ENCODE measurements at regions not wholly inside any gene's neighbourhood (a gene's known extent, or its start where the extent isn't known, plus 50 kb on each side); places are given as distances from the start of the nearest gene placed in this dataset.

DNA sequence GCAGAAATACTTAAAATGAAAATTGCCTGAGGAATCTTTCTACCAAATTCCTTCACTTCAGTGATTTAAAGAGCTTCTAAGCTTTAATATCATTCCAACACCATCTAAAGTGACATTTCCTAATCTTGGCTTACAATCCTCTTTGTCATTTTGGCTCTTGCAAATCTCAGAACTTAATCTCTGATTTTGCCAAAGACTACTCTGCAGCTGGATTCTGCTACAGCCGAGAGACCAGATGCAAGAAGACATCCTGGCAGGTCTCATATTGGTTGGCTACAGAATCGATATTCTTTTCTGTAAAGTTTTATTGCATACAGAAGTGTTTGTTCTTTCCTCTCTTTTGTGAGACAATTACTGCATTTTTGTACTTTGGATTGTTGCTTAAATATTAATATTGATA is 716.5 kb upstream of the LRATD1 start:
- no peak for DNase-seq

DNA sequence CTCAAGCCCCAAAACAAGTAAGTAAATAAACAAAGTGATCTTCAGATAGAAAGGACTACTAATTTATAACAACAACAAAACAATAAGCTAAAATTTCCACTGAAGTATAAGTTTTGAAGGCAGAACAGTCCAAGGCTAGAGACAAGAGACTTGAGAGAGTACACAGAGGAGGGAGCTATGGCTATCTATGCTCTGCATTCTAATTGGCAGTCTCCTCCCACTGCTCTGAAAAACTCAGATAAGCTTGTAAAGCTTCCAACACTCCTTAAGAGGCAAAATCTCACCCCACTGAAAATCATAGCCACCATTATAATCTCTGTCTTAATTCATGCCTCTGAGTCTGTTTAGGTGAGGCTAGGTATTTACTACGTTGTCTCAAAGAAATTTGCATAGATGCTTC is 714.6 kb upstream of the LRATD1 start:
- DNase-seq = no peak

- no peak for DNase-seq
Measured at GRCh38 chr2:13919981-13920382, 712.5 kb upstream of the LRATD1 start.

GRCh38 chr2:13921245-13921644 is 711.3 kb upstream of the LRATD1 start:
- no peak for DNase-seq

DNA sequence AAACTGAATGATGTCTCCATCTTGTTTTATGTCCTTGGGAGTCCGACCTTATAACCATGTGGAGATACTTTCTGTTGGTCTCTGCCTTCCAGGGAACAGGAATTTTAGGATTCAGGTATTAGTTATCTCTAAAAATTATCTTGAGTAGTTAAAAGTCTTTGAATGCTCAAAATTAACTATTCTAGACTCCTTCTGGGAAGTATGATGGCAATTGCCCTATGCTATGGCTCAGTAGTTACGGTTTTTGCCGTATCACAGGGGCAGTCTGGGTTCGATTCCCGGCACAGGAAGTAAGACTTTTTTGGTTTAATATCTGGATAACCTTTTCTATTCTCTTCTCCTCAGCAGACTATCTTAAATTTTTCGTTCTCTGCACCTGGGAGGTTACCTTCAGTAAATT is 708.7 kb upstream of the LRATD1 start:
- no peak for DNase-seq

DNA sequence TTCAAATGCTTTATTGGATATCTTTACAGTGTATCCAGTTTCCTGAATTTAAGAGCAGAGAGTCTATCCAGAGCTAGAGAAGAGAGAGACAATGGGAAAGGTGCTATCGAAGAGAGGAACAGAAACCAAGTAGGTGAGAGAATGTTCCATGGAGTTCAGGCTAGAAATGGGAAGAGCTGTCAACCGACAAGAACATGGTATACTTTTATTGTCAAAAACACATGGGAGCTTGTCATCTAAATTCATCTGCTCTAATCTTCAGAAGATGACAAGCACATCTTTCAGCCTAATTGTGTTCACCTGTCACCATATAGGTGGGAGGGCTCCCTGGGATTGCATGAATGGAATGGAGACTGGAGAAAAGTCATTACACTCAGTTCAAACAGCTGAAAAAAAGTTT is 690.4 kb upstream of the LRATD1 start:
- DNase-seq = no peak

DNA sequence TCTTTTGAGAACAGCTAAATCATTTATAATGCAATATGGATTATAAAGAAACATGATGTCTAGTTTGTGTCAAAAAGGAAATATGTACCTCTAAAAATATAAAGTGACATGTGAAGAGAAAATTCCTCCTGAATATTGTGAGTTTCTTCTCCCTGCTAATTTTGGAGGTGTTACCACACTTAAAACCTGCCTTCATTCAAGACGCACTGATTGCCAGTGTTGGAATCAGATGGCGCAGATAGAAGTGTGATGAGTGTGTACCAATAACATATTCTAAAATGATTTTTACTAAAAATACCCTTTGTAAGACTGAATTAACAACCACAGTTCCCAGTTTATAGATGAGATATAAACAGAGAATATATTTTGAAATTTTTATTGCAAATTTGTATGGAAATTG is 681.8 kb upstream of the LRATD1 start:
- no peak for DNase-seq

- no peak for DNase-seq
Measured at GRCh38 chr2:13968811-13969210, 663.7 kb upstream of the LRATD1 start.

DNA sequence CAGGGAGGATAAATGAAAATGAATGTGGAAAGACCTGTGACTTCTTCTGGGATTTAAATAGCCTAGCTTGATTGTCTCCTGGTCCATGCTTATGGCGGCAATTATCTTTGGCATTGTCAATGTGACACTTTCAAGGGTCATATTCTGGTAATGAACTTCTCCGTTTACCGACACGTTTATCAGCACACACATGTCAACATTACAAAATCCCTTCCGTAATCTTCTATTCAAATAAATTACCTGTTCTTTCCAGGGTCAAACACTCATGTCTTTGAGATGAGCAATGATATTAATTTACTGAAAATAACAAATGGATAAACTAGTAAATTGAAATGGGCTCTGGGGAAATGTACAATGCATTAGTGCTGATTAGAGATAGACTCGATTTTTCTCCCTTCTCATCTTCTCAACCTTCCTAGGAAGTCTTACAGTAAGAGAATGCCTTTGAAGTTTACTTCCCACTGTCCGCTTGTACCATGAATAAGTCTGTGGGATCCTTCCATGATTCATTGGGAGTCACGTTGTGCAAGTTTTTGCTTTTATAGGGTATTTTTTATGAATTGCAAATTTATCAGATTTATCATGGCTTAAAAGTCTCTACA is 646.3 kb upstream of the LRATD1 start:
- no peak for DNase-seq

DNA sequence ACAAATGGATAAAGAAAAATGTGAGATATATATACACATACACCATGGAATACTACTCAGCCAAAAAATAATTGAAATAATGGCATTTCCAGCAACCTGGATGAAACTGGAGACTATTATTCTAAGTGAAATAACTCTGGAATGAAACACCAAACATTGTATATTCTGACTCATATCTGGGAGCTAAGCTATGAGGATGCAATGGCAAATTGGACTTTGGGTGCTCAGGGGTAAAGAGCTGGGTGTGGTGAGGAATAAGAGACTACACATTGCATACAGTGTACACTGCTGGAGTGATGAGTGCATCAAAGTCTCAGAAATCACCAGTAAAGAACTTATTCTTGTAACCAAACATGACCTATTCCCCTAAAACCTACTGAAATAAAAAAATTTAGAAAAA is 636.0 kb upstream of the LRATD1 start:
- no peak for DNase-seq

DNA sequence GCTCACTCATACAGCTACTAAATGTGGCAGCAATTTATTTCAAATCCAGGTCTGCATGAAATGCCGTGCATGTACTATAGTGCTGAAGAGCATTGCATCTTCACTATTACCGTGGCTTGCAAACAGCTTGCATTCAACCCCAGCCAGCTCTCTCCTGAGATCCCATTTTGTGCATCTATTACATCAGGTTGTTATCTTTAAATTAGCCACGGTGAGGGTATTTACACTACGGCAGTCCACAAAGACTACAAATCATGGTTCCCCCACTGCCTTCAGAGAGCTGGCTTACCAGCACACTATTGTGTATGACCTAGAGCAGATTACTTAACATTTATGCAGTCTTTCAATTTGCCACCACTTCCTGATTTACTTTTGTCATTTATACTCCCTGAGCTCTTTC is 621.3 kb upstream of the LRATD1 start:
- no peak for DNase-seq

DNA sequence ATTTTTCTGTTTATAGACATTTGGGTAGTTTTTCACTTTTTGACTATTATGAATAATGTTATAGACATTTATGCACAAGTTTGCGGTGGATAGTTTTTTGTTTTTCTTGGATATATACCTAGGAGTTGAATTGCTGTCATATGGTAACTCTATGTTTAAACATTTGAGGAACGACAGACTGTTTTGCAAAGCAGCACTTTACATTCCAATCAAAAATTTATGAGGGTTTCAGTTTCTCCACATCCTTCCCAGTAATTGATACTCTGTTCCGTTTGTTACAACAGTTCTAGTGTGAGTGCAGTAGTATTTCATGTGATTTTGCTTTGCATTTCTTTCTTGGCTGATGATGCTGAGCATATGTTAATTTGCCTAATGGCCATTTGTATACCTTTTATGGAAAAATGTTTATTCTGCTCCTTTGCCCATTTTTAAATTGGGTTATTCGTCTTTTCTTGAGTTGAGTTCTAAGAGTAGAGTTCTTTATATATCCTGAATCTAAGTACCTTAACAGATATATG is 617.3 kb upstream of the LRATD1 start:
- no peak for DNase-seq

- no peak for DNase-seq
Measured at GRCh38 chr2:14016289-14016955, 616.1 kb upstream of the LRATD1 start.

DNA sequence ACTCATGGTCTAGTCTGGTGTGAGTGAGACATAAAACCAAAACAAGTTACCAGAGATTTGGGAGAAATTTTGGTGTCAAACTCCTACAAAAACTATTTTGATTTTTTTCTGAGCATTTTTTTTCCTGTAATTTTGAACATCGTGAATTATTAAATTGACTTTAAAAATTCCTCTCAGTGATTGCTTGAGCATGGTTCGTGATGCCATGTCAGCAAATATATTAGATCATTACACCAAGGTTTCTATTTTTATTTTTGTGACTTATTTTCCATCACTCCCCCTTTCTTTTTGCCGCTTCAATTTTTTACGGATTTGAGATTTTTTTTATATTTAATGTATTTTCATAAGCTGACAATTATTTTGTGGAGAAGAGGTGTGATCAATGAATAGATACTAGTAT is 613.9 kb upstream of the LRATD1 start:
- DNase-seq = no peak

GRCh38 chr2:14023558-14023957 is 609.0 kb upstream of the LRATD1 start:
- DNase-seq = no peak

GRCh38 chr2:14039134-14039533 is 593.4 kb upstream of the LRATD1 start:
- no peak for DNase-seq

DNA sequence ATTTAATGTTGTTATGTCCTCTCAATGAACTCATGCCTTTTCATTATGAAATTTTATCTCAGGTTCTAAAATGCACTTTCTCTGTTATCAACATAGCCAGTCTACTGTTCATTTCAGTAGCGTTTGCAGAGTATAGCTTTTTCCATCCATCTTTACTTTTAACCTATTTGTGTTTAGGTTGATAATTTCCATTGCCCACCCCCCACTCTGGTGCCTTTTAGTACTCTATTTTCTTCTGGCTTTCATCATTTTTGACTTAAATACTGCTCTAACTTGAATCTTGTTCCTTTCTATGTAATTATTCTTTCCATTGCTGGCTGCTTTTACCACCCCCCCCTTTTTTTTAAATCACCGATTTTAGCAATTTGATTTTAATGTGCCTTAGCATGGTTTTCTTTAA is 585.0 kb upstream of the LRATD1 start:
- no peak for DNase-seq

GRCh38 chr2:14051401-14051800 is 581.1 kb upstream of the LRATD1 start:
- DNase-seq = no peak

DNA sequence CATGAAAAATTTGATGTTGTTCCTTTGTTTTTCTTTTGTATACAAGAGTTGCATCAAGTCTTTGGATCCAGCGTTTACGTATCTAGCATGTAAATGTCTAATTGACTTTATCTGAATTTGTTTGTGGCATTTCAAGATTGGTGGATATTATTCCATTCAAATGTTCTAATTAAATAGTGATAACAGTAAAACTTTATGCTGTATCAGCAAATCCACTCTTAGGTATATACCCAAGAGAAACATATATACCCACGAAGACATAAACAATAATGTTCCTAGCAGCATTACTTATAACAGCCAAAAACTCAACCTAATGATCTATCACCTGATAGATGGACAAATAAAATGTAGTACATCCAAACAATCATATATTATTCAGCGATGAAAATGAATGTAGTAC is 579.4 kb upstream of the LRATD1 start:
- DNase-seq = no peak

GRCh38 chr2:14064346-14064745 is 568.2 kb upstream of the LRATD1 start:
- DNase-seq = no peak

- no peak for DNase-seq
Measured at GRCh38 chr2:14072338-14072737, 560.2 kb upstream of the LRATD1 start.

- DNase-seq = no peak
Measured at GRCh38 chr2:14074691-14075090, 557.8 kb upstream of the LRATD1 start.

- DNase-seq = no peak
Measured at GRCh38 chr2:14079576-14079975, 552.9 kb upstream of the LRATD1 start.

- no peak for DNase-seq
Measured at GRCh38 chr2:14081521-14081920, 551.0 kb upstream of the LRATD1 start.

DNA sequence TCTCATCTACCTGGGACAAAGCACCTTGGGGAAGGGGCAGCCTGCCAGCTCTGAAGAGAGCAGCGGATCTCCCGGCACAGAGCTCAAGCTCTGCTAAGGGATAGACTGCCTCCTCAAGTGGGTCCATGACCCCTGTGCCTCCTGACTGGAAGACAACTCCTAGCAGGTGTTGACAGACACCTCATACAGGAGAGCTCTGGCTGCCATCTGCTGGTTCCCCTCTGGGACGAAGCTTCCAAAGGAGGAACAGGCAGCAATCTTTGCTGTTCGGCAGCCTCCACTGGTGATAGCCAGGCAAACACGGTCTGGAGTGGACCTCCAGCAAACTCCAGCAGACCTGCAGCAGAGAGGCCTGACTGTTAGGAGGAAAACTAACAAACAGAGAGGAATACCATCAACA is 549.9 kb upstream of the LRATD1 start:
- DNase-seq = no peak
